ENCODE measurements at regions not wholly inside any gene's neighbourhood (a gene's known extent, or its start where the extent isn't known, plus 50 kb on each side); places are given as distances from the start of the nearest gene placed in this dataset.

GRCh38 chr13:65064967-65065366 lies 2165.2 kb downstream of the PCDH9 start (continued):
- no peak for TF ChIP-seq ZNF622 (IDR thresholded peaks at IDR 0.05)
- no peak for TF ChIP-seq ZNF24 (IDR thresholded peaks at IDR 0.05)
- TF ChIP-seq POLR2A (IDR thresholded peaks at IDR 0.05; ENCODE audit: low read depth, low read length) = no peak
- no peak for TF ChIP-seq HSF1 (IDR thresholded peaks at IDR 0.05; ENCODE audit: low read depth, low read length)
- TF ChIP-seq MTA2 (IDR thresholded peaks at IDR 0.05; ENCODE audit: low read depth) = no peak
- no peak for TF ChIP-seq HDAC2 (IDR thresholded peaks at IDR 0.05)

GRCh38 chr13:65063753-65064152 lies 2166.4 kb downstream of the PCDH9 start:
- SMC1A ChIA-PET (ENCODE audit: uncharacterized antibody, unreplicated experiment) = no interaction called here
- TF ChIP-seq IKZF1 (conservative IDR thresholded peaks at IDR 0.05) (no peak), SREBF2 (IDR thresholded peaks at IDR 0.05; ENCODE audit: low read length) (no peak), MYC (IDR thresholded peaks at IDR 0.05; ENCODE audit: insufficient read depth, insufficient read length, insufficient replicate concordance, low read length, severe bottlenecking) (no peak), FOXK2 (IDR thresholded peaks at IDR 0.05) (no peak), RBBP5 (conservative IDR thresholded peaks at IDR 0.05) (no peak)
- TF ChIP-seq, protein P1, sequence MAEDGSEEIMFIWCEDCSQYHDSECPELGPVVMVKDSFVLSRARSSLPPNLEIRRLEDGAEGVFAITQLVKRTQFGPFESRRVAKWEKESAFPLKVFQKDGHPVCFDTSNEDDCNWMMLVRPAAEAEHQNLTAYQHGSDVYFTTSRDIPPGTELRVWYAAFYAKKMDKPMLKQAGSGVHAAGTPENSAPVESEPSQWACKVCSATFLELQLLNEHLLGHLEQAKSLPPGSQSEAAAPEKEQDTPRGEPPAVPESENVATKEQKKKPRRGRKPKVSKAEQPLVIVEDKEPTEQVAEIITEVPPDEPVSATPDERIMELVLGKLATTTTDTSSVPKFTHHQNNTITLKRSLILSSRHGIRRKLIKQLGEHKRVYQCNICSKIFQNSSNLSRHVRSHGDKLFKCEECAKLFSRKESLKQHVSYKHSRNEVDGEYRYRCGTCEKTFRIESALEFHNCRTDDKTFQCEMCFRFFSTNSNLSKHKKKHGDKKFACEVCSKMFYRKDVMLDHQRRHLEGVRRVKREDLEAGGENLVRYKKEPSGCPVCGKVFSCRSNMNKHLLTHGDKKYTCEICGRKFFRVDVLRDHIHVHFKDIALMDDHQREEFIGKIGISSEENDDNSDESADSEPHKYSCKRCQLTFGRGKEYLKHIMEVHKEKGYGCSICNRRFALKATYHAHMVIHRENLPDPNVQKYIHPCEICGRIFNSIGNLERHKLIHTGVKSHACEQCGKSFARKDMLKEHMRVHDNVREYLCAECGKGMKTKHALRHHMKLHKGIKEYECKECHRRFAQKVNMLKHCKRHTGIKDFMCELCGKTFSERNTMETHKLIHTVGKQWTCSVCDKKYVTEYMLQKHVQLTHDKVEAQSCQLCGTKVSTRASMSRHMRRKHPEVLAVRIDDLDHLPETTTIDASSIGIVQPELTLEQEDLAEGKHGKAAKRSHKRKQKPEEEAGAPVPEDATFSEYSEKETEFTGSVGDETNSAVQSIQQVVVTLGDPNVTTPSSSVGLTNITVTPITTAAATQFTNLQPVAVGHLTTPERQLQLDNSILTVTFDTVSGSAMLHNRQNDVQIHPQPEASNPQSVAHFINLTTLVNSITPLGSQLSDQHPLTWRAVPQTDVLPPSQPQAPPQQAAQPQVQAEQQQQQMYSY (CRISPR knock-in tag; IDR thresholded peaks at IDR 0.05) = no peak
- no CpG with 5 or more reads among the region's 2 CpGs for WGBS (ENCODE audit: insufficient coverage, insufficient replicate concordance, low lambda C conversion rate, missing lambda C conversion rate)
- no peaks in the 10 kb centered on the region for H4K20me1 ChIP-seq (ENCODE audit: control insufficient read depth, insufficient read depth)
- H3K27me3 ChIP-seq (replicated peaks in 1 of 2; ENCODE audit: control insufficient read depth in 2 of 2, insufficient read depth in 2 of 2, low read length in 1 of 2) = no peaks in the 10 kb centered on the region
- CTCF ChIA-PET = no interaction called here
- DNase-seq (ENCODE audit: low read depth, low spot score) (no peak), ATAC-seq (no peak), FAIRE-seq (no peak)
- intact Hi-C loops (cut with micrococcal nuclease; ENCODE audit: unreplicated experiment) = no loop called here
- H3K4me1 ChIP-seq (ENCODE audit: control insufficient read depth, insufficient read depth, low read length) = no peaks in the 10 kb centered on the region
- no peak overlapping the region for H3K4me2 ChIP-seq (ENCODE audit: control insufficient read depth, insufficient read depth)
- no peak overlapping the region for H3K9ac ChIP-seq (ENCODE audit: control insufficient read depth, insufficient read depth, low read length)
- no peaks in the 10 kb centered on the region for H3K79me2 ChIP-seq (ENCODE audit: control insufficient read depth, insufficient read depth, low read length)
- no peak overlapping the region for H2AFZ ChIP-seq (ENCODE audit: control insufficient read depth, low read depth, low read length)
- RAD21 ChIA-PET (ENCODE audit: unreplicated experiment) = no interaction called here
- BruUV-seq (replicated peaks) = no TSS peak
- no peaks in the 10 kb centered on the region for H3K36me3 ChIP-seq (ENCODE audit: control insufficient read depth in 2 of 2, insufficient read depth in 2 of 2, low read length in 1 of 2)
- POLR2A ChIA-PET = no interaction called here
- H3K4me3 ChIP-seq = no peak overlapping the region
- in situ Hi-C loops (cut with MboI) = no loop called here
- H3K27ac ChIP-seq (ENCODE audit: control insufficient read depth, insufficient read depth) = no peak overlapping the region
- no peaks in the 10 kb centered on the region for H3K9me3 ChIP-seq (replicated peaks; ENCODE audit: control insufficient read depth, insufficient read depth, low read length)
